Breast epithelium (tissue), 3 donors: ENCODE measurements at regions not wholly inside any gene's neighbourhood (a gene's known extent, or its start where the extent isn't known, plus 50 kb on each side); places are given as distances from the start of the nearest gene placed in this dataset.
"Not testable (repeated sequence)": the region's sequence is repeated elsewhere in the genome, so short reads cannot be mapped to it uniquely, and the experiment has no call there.

Experiments
- POLR2A ChIP-seq: fragments of 450-650 bp; IDR thresholded peaks from one replicate; pipeline ENCODE4 v1.6.1; 2016; ENCODE audit warnings: antibody characterized with exemption, mild to moderate bottlenecking, moderate library complexity
- POLR2AphosphoS5 ChIP-seq, 3 donors: sonication (generic); formaldehyde crosslinking; IDR thresholded peaks; one replicate each; pipeline ENCODE4 v1.6.1; 2017; ENCODE audit warnings: antibody characterized with exemption in 3 of 3
- TF ChIP-seq, protein P1 (sequence below), 3 donors: fragments of 450-650 bp; IDR thresholded peaks; one replicate each; pipeline ENCODE4 v1.5.1; 2016 to 2017; ENCODE audit warnings: antibody characterized with exemption in 3 of 3, mild to moderate bottlenecking in 3 of 3, moderate library complexity in 3 of 3

DNA sequence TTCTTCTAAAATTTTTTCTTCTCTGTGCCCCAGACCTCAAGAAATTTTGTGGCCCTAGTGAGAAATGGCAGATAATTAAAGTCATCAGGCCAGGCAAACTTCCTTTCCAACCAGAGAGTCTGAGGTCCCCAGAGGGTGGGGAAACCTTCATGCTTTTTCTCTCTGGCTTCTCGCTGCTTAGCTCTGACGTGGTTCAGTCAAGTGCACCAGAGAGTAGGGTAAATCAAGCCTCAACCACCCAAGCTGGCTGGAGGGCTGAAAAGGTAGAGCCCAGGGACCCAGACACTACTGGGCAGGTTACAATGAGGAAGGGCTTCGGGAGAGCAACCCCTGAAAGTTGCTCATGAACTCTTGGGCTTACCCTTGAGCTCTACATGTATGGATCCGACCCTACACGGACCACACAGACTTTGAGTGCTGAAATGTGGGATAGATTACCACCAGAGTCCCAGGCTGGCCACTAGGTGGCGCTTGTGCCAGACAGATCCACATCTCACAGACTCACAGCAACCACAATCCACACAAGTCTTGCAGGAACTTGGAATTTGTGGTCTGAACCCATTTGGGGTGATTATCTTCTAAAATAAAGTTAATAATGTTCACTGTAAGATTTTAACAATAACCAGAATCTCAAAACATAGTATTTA lies 323.5 kb downstream of the KLF13 start:
- TF ChIP-seq POLR2A; POLR2AphosphoS5 (IDR thresholded peaks at IDR 0.05): not testable (repeated sequence)
- TF ChIP-seq, protein P1, sequence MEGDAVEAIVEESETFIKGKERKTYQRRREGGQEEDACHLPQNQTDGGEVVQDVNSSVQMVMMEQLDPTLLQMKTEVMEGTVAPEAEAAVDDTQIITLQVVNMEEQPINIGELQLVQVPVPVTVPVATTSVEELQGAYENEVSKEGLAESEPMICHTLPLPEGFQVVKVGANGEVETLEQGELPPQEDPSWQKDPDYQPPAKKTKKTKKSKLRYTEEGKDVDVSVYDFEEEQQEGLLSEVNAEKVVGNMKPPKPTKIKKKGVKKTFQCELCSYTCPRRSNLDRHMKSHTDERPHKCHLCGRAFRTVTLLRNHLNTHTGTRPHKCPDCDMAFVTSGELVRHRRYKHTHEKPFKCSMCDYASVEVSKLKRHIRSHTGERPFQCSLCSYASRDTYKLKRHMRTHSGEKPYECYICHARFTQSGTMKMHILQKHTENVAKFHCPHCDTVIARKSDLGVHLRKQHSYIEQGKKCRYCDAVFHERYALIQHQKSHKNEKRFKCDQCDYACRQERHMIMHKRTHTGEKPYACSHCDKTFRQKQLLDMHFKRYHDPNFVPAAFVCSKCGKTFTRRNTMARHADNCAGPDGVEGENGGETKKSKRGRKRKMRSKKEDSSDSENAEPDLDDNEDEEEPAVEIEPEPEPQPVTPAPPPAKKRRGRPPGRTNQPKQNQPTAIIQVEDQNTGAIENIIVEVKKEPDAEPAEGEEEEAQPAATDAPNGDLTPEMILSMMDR (IDR thresholded peaks at IDR 0.05) = not testable (repeated sequence)
